ENCODE measurements at regions not wholly inside any gene's neighbourhood (a gene's known extent, or its start where the extent isn't known, plus 50 kb on each side); places are given as distances from the start of the nearest gene placed in this dataset.

GRCh38 chr11:129257512-129257911, 65.4 kb upstream of the ARHGAP32 start:
- no peak for TF ChIP-seq CTCF (IDR thresholded peaks at IDR 0.05; ENCODE audit: insufficient read depth, low read length, missing control alignments)
- H3K4me3 ChIP-seq (ENCODE audit: low read depth, low read length): no peak overlapping the region
- POLR2A ChIA-PET: no interaction called here
- CTCF ChIA-PET: no interaction called here
- no peak for DNase-seq (ENCODE audit: low read depth, low spot score)

GRCh38 chr11:129252621-129253020, 60.5 kb upstream of the ARHGAP32 start:
- H3K4me3 ChIP-seq (ENCODE audit: low read depth, low read length): no peak overlapping the region
- ChIA-PET POLR2A (no interaction called here), CTCF (interaction anchor here (1.1 to 1.4 kb wide), 2 partner anchors 79 to 135 kb away, joined by 3 to 4 read pairs; no protein-coding TSS in a partner anchor)
- no peak for DNase-seq (ENCODE audit: low read depth, low spot score)
- TF ChIP-seq CTCF (IDR thresholded peaks at IDR 0.05; ENCODE audit: insufficient read depth, low read length, missing control alignments): no peak

GRCh38 chr11:129251067-129251466, 58.9 kb upstream of the ARHGAP32 start:
- no peak overlapping the region for H3K4me3 ChIP-seq (ENCODE audit: low read depth, low read length)
- POLR2A ChIA-PET: no interaction called here
- DNase-seq (ENCODE audit: low read depth, low spot score): no peak
- CTCF ChIA-PET: no interaction called here
- TF ChIP-seq CTCF (IDR thresholded peaks at IDR 0.05; ENCODE audit: insufficient read depth, low read length, missing control alignments): no peak

- DNase-seq (ENCODE audit: low read depth, low spot score): no peak
- H3K4me3 ChIP-seq (ENCODE audit: low read depth, low read length): no peak overlapping the region
- no peak for TF ChIP-seq CTCF (IDR thresholded peaks at IDR 0.05; ENCODE audit: insufficient read depth, low read length, missing control alignments)
- ChIA-PET POLR2A (no interaction called here), CTCF (no interaction called here)
These were observed 57.8 kb upstream of the ARHGAP32 start for GRCh38 chr11:129249923-129250322.

GRCh38 chr11:129249351-129249750, 57.2 kb upstream of the ARHGAP32 start:
- H3K4me3 ChIP-seq (ENCODE audit: low read depth, low read length): no peak overlapping the region
- peak; percentile 61 for DNase-seq (ENCODE audit: low read depth, low spot score)
- CTCF ChIA-PET: no interaction called here
- no peak for TF ChIP-seq CTCF (IDR thresholded peaks at IDR 0.05; ENCODE audit: insufficient read depth, low read length, missing control alignments)
- POLR2A ChIA-PET: no interaction called here

- TF ChIP-seq CTCF (IDR thresholded peaks at IDR 0.05; ENCODE audit: insufficient read depth, low read length, missing control alignments): no peak
- POLR2A ChIA-PET: interaction anchor here (0.6 kb wide), 1 partner anchor 750 kb away, joined by 4 read pairs; no protein-coding TSS in a partner anchor
- no peak overlapping the region for H3K4me3 ChIP-seq (ENCODE audit: low read depth, low read length)
- no peak for DNase-seq (ENCODE audit: low read depth, low spot score)
- CTCF ChIA-PET: no interaction called here
These were observed 56.5 kb upstream of the ARHGAP32 start for GRCh38 chr11:129248618-129249017.
